Peyer's patch (tissue), 4 donors: ENCODE measurements at regions not wholly inside any gene's neighbourhood (a gene's known extent, or its start where the extent isn't known, plus 50 kb on each side); places are given as distances from the start of the nearest gene placed in this dataset.
"Not testable (repeated sequence)": the region's sequence is repeated elsewhere in the genome, so short reads cannot be mapped to it uniquely, and the experiment has no call there.

ENCODE experiments used
- DNase-seq, 3 donors: peaks; one replicate each; pipeline ENCODE4 v3.0.0-alpha.2; 2017 to 2019
- H3K27ac ChIP-seq, 4 donors: fragments of 200-600 bp; sonication (generic); one replicate each; pipeline ENCODE4 v1.5.1; 2016 to 2019
- H3K27me3 ChIP-seq, 2 donors: fragments of 200-600 bp; sonication (generic); one replicate each; pipeline ENCODE4 v1.5.1; 2019
- H3K36me3 ChIP-seq, 3 donors: fragments of 200-600 bp; sonication (generic); one replicate each; pipeline ENCODE4 v1.5.1; 2016 to 2019
- H3K4me1 ChIP-seq, 4 donors: fragments of 200-600 bp; sonication (generic); one replicate each; pipeline ENCODE4 v1.5.1; 2016 to 2019
- H3K4me3 ChIP-seq, 4 donors: fragments of 200-600 bp; sonication (generic); 1 replicate in 3 of 4; 2 replicates in 1 of 4; pipeline ENCODE4 v1.5.1; 2016 to 2019; ENCODE audit warnings: mild to moderate bottlenecking in 1 of 4
- H3K9me3 ChIP-seq, 4 donors: fragments of 200-600 bp; sonication (generic); one replicate each; pipeline ENCODE4 v1.5.1; 2016 to 2019; ENCODE audit warnings: mild to moderate bottlenecking in 1 of 4
- CTCF ChIP-seq, 6 experiments: fragments of 450-650 bp in 4 of 6; fragments of 200-600 bp in 2 of 6; sonication (generic) in 1 of 6; IDR thresholded peaks; one replicate each; pipeline ENCODE4 v1.5.1; 2017 to 2019; ENCODE audit warnings: antibody characterized with exemption in 6 of 6, mild to moderate bottlenecking in 3 of 6, moderate library complexity in 1 of 6
- POLR2A ChIP-seq, 2 donors: fragments of 450-650 bp; IDR thresholded peaks; one replicate each; pipeline ENCODE4 v1.5.1; 2017; ENCODE audit warnings: antibody characterized with exemption in 2 of 2, mild to moderate bottlenecking in 2 of 2, moderate library complexity in 2 of 2

GRCh38 chr5:165030971-165031370 lies 1525.6 kb downstream of the MAT2B start:
- Histone ChIP-seq H3K4me1 (no peaks in the 10 kb centered on the region), H3K4me3 (no peak overlapping the region), H3K27ac (no peak overlapping the region), H3K36me3 (no peaks in the 10 kb centered on the region), H3K9me3 (no peaks in the 10 kb centered on the region), H3K27me3 (no peaks in the 10 kb centered on the region)
- no peak for DNase-seq
- TF ChIP-seq POLR2A (IDR thresholded peaks at IDR 0.05) (no peak), CTCF (IDR thresholded peaks at IDR 0.05) (no peak)

GRCh38 chr5:165031371-165031770 lies 1526.0 kb downstream of the MAT2B start:
- Histone ChIP-seq H3K9me3 (no peaks in the 10 kb centered on the region), H3K27me3 (no peaks in the 10 kb centered on the region), H3K27ac (no peak overlapping the region), H3K4me3 (no peak overlapping the region), H3K4me1 (no peaks in the 10 kb centered on the region), H3K36me3 (no peaks in the 10 kb centered on the region)
- TF ChIP-seq CTCF (IDR thresholded peaks at IDR 0.05): no peak
- TF ChIP-seq POLR2A (IDR thresholded peaks at IDR 0.05): no peak
- DNase-seq: no peak

- Histone ChIP-seq H3K27ac (no peak overlapping the region), H3K4me3 (no peak overlapping the region), H3K36me3 (no peaks in the 10 kb centered on the region), H3K27me3 (no peaks in the 10 kb centered on the region), H3K9me3 (no peaks in the 10 kb centered on the region), H3K4me1 (no peaks in the 10 kb centered on the region)
- no peak for DNase-seq
- TF ChIP-seq POLR2A (IDR thresholded peaks at IDR 0.05) (no peak), CTCF (IDR thresholded peaks at IDR 0.05) (no peak)
Observed at GRCh38 chr5:165035520-165035919, 1530.1 kb downstream of the MAT2B start.

GRCh38 chr5:165039748-165040147 lies 1534.3 kb downstream of the MAT2B start:
- H3K27me3 ChIP-seq: no peaks in the 10 kb centered on the region
- TF ChIP-seq CTCF (IDR thresholded peaks at IDR 0.05) (no peak), POLR2A (IDR thresholded peaks at IDR 0.05) (no peak)
- no peaks in the 10 kb centered on the region for H3K36me3 ChIP-seq
- H3K4me1 ChIP-seq: no peaks in the 10 kb centered on the region
- DNase-seq: no peak
- H3K27ac ChIP-seq: no peak overlapping the region
- no peak overlapping the region for H3K4me3 ChIP-seq
- no peaks in the 10 kb centered on the region for H3K9me3 ChIP-seq

GRCh38 chr5:165045941-165046340 lies 1540.5 kb downstream of the MAT2B start:
- H3K27ac ChIP-seq, H3K4me1 ChIP-seq, H3K36me3 ChIP-seq, H3K4me3 ChIP-seq, DNase-seq, H3K27me3 ChIP-seq, H3K9me3 ChIP-seq: not testable (repeated sequence)

- Histone ChIP-seq H3K4me1 (no peaks in the 10 kb centered on the region), H3K4me3 (no peak overlapping the region), H3K9me3 (no peaks in the 10 kb centered on the region), H3K36me3 (no peaks in the 10 kb centered on the region), H3K27ac (no peak overlapping the region), H3K27me3 (no peaks in the 10 kb centered on the region)
- no peak for TF ChIP-seq POLR2A (IDR thresholded peaks at IDR 0.05)
- TF ChIP-seq CTCF (IDR thresholded peaks at IDR 0.05): no peak
- DNase-seq: no peak
Observed at GRCh38 chr5:165055476-165055875, 1550.1 kb downstream of the MAT2B start.
